ENCODE measurements at regions not wholly inside any gene's neighbourhood (a gene's known extent, or its start where the extent isn't known, plus 50 kb on each side); places are given as distances from the start of the nearest gene placed in this dataset.

GRCh38 chr14:95818581-95818980 is 58.1 kb upstream of the TUNAR start:
- Histone ChIP-seq H2AFZ (ENCODE audit: low read length) (no peak overlapping the region), H3K9ac (ENCODE audit: low read length) (no peak overlapping the region), H3K4me1 (ENCODE audit: insufficient read depth, low read length, severe bottlenecking) (no peaks in the 10 kb centered on the region), H3K4me3 (ENCODE audit: low read depth, low read length, poor library complexity, severe bottlenecking) (no peak overlapping the region), H3K9me3 (ENCODE audit: low read length) (no peaks in the 10 kb centered on the region), H3F3A (ENCODE audit: insufficient read depth, low read length) (no peaks in the 10 kb centered on the region), H3K79me2 (ENCODE audit: insufficient read depth, low read length) (no peaks in the 10 kb centered on the region), H4K20me1 (ENCODE audit: insufficient read depth, low read length) (no peaks in the 10 kb centered on the region), H3K36me3 (ENCODE audit: insufficient read depth, low read length) (no peaks in the 10 kb centered on the region), H3K4me2 (ENCODE audit: low read length) (no peak overlapping the region), H3K27me3 (ENCODE audit: insufficient read depth, low read length) (no peaks in the 10 kb centered on the region), H3K27ac (ENCODE audit: low read depth, low read length, poor library complexity, severe bottlenecking) (no peak overlapping the region), H3K9me2 (ENCODE audit: low read depth, low read length) (no peaks in the 10 kb centered on the region)
- no peak for TF ChIP-seq CTCF (IDR thresholded peaks at IDR 0.05; ENCODE audit: low read length)
- no peak for TF ChIP-seq EZH2 (IDR thresholded peaks at IDR 0.05; ENCODE audit: borderline replicate concordance, low read length)

GRCh38 chr14:95817271-95817670 is 59.4 kb upstream of the TUNAR start:
- no peaks in the 10 kb centered on the region for H3K9me3 ChIP-seq (ENCODE audit: low read length)
- H3K4me3 ChIP-seq (ENCODE audit: low read depth, low read length, poor library complexity, severe bottlenecking), result no peak overlapping the region
- TF ChIP-seq EZH2 (IDR thresholded peaks at IDR 0.05; ENCODE audit: borderline replicate concordance, low read length), result no peak
- no peak for TF ChIP-seq CTCF (IDR thresholded peaks at IDR 0.05; ENCODE audit: low read length)
- H2AFZ ChIP-seq (ENCODE audit: low read length), result no peak overlapping the region
- H3F3A ChIP-seq (ENCODE audit: insufficient read depth, low read length), result no peaks in the 10 kb centered on the region
- no peaks in the 10 kb centered on the region for H3K27me3 ChIP-seq (ENCODE audit: insufficient read depth, low read length)
- no peaks in the 10 kb centered on the region for H3K9me2 ChIP-seq (ENCODE audit: low read depth, low read length)
- H3K4me2 ChIP-seq (ENCODE audit: low read length), result no peak overlapping the region
- H3K4me1 ChIP-seq (ENCODE audit: insufficient read depth, low read length, severe bottlenecking), result no peaks in the 10 kb centered on the region
- no peak overlapping the region for H3K9ac ChIP-seq (ENCODE audit: low read length)
- no peaks in the 10 kb centered on the region for H3K79me2 ChIP-seq (ENCODE audit: insufficient read depth, low read length)
- H4K20me1 ChIP-seq (ENCODE audit: insufficient read depth, low read length), result no peaks in the 10 kb centered on the region
- H3K27ac ChIP-seq (ENCODE audit: low read depth, low read length, poor library complexity, severe bottlenecking), result no peak overlapping the region
- H3K36me3 ChIP-seq (ENCODE audit: insufficient read depth, low read length), result no peaks in the 10 kb centered on the region

GRCh38 chr14:95816539-95816938 is 60.1 kb upstream of the TUNAR start:
- no peaks in the 10 kb centered on the region for H3K79me2 ChIP-seq (ENCODE audit: insufficient read depth, low read length)
- no peak overlapping the region for H3K4me3 ChIP-seq (ENCODE audit: low read depth, low read length, poor library complexity, severe bottlenecking)
- H3K4me2 ChIP-seq (ENCODE audit: low read length), result no peak overlapping the region
- no peaks in the 10 kb centered on the region for H3K36me3 ChIP-seq (ENCODE audit: insufficient read depth, low read length)
- no peaks in the 10 kb centered on the region for H3F3A ChIP-seq (ENCODE audit: insufficient read depth, low read length)
- H4K20me1 ChIP-seq (ENCODE audit: insufficient read depth, low read length), result no peaks in the 10 kb centered on the region
- no peak overlapping the region for H3K9ac ChIP-seq (ENCODE audit: low read length)
- no peaks in the 10 kb centered on the region for H3K9me3 ChIP-seq (ENCODE audit: low read length)
- H2AFZ ChIP-seq (ENCODE audit: low read length), result no peak overlapping the region
- no peaks in the 10 kb centered on the region for H3K4me1 ChIP-seq (ENCODE audit: insufficient read depth, low read length, severe bottlenecking)
- H3K27me3 ChIP-seq (ENCODE audit: insufficient read depth, low read length), result no peaks in the 10 kb centered on the region
- no peak overlapping the region for H3K27ac ChIP-seq (ENCODE audit: low read depth, low read length, poor library complexity, severe bottlenecking)
- H3K9me2 ChIP-seq (ENCODE audit: low read depth, low read length), result no peaks in the 10 kb centered on the region
- TF ChIP-seq EZH2 (IDR thresholded peaks at IDR 0.05; ENCODE audit: borderline replicate concordance, low read length) (no peak), CTCF (IDR thresholded peaks at IDR 0.05; ENCODE audit: low read length) (no peak)
